Common myeloid progenitor, CD34-positive (primary cell): ENCODE measurements at regions not wholly inside any gene's neighbourhood (a gene's known extent, or its start where the extent isn't known, plus 50 kb on each side); places are given as distances from the start of the nearest gene placed in this dataset.

Experiments
- CTCF ChIA-PET: fragments of 350-600 bp; sonication (Branson Sonifier 250); formaldehyde crosslinking; loops from one replicate; lab custom pipeline; 2021; ENCODE audit warnings: antibody characterized with exemption; lab: Charles Lee
- POLR2A ChIA-PET: fragments of 350-600 bp; sonication (Branson Sonifier 250); formaldehyde crosslinking; loops from one replicate; lab custom pipeline; 2021; ENCODE audit warnings: antibody characterized with exemption; lab: Charles Lee
- DNase-seq, 3 donors: peaks; one replicate each; pipeline versions ENCODE4 v3.0.0 to v3.0.0-alpha.2; 2013
- H3K27ac ChIP-seq, 2 experiments: 1 replicate in 1 of 2; 2 replicates in 1 of 2; pipeline ENCODE4 v1.7.0; 2013; ENCODE audit warnings: inconsistent platforms in 2 of 2, low read length in 2 of 2, mild to moderate bottlenecking in 2 of 2, low read depth in 1 of 2, moderate library complexity in 1 of 2; ENCODE audit not compliant: severe bottlenecking in 2 of 2, insufficient read depth in 1 of 2, poor library complexity in 1 of 2
- H3K27me3 ChIP-seq, 5 experiments: replicated peaks in 2 of 5; 1 replicate in 3 of 5; 2 replicates in 2 of 5; pipeline versions ENCODE4 v1.6.1 to v1.7.0; 2013; ENCODE audit warnings: low read length in 4 of 5, mild to moderate bottlenecking in 2 of 5, moderate library complexity in 2 of 5, inconsistent platforms in 1 of 5; ENCODE audit not compliant: insufficient read depth in 5 of 5, control insufficient read depth in 4 of 5
- H3K36me3 ChIP-seq, 4 experiments: 1 replicate in 2 of 4; 2 replicates in 2 of 4; pipeline versions ENCODE4 v1.6.1 to v1.7.0; 2013; ENCODE audit warnings: low read length in 3 of 4, control low read depth in 1 of 4, mild to moderate bottlenecking in 1 of 4; ENCODE audit not compliant: control insufficient read depth in 4 of 4, insufficient read depth in 4 of 4
- H3K4me1 ChIP-seq, 4 experiments: 1 replicate in 3 of 4; 2 replicates in 1 of 4; pipeline versions ENCODE4 v1.6.1 to v1.7.1; 2013; ENCODE audit warnings: low read length in 3 of 4, mild to moderate bottlenecking in 3 of 4, control low read depth in 1 of 4, inconsistent platforms in 1 of 4, moderate library complexity in 1 of 4; ENCODE audit not compliant: control insufficient read depth in 4 of 4, insufficient read depth in 4 of 4; ENCODE audit errors: control extremely low read depth in 1 of 4
- H3K4me3 ChIP-seq, 7 experiments: 1 replicate in 4 of 7; 2 replicates in 3 of 7; pipeline versions ENCODE4 v1.5.1 to v1.7.0; 2013; ENCODE audit warnings: mild to moderate bottlenecking in 7 of 7, low read length in 6 of 7, moderate library complexity in 6 of 7, inconsistent platforms in 2 of 7, low read depth in 2 of 7, control low read depth in 1 of 7; ENCODE audit not compliant: insufficient read depth in 4 of 7, control insufficient read depth in 1 of 7; ENCODE audit errors: extremely low read depth in 1 of 7
- H3K9me3 ChIP-seq, 5 experiments: 1 replicate in 4 of 5; 2 replicates in 1 of 5; pipeline versions ENCODE4 v1.6.1 to v1.7.1; 2013; ENCODE audit warnings: low read length in 4 of 5, mild to moderate bottlenecking in 2 of 5, inconsistent platforms in 1 of 5, low read depth in 1 of 5, moderate library complexity in 1 of 5; ENCODE audit not compliant: control insufficient read depth in 4 of 5, insufficient read depth in 2 of 5; ENCODE audit errors: control extremely low read depth in 1 of 5
- WGBS: methylation state at CpG from one replicate; pipeline ENCODE4 v1.1.5; 2013; ENCODE audit not compliant: insufficient coverage; 5-methylcytosine and 5-hydroxymethylcytosine counted together

GRCh38 chr14:103282932-103283331 lies 51.1 kb upstream of the EIF5 start:
- POLR2A ChIA-PET: no interaction called here
- H3K4me3 ChIP-seq: no peak overlapping the region
- DNase-seq: no peak
- CTCF ChIA-PET: interaction anchor here (2.8 kb wide), 1 partner anchor 9 kb away, joined by 16 read pairs; no protein-coding TSS in a partner anchor
- no peak overlapping the region for H3K27ac ChIP-seq
- peaks cover 0 to 7% (median 4%) of the 10 kb centered on the region in 5 experiments for H3K9me3 ChIP-seq
- peaks cover 21 to 92% (median 42%) of the 10 kb centered on the region in 5 experiments for H3K27me3 ChIP-seq
- H3K4me1 ChIP-seq: peaks cover 0 to 9% (median 4%) of the 10 kb centered on the region in 4 experiments
- no peaks in the 10 kb centered on the region for H3K36me3 ChIP-seq
- 83% methylated on average over 5 of the region's 5 CpGs for WGBS

GRCh38 chr14:103283916-103284315 lies 50.1 kb upstream of the EIF5 start:
- no peak overlapping the region for H3K27ac ChIP-seq
- peaks cover 0 to 8% (median 4%) of the 10 kb centered on the region in 4 experiments for H3K4me1 ChIP-seq
- POLR2A ChIA-PET: no interaction called here
- H3K4me3 ChIP-seq: no peak overlapping the region
- CTCF ChIA-PET: no interaction called here
- H3K9me3 ChIP-seq: peaks cover 0 to 2% (median 0%) of the 10 kb centered on the region in 5 experiments
- WGBS: 89% methylated on average over 12 of the region's 12 CpGs
- peaks cover 19 to 85% (median 37%) of the 10 kb centered on the region in 5 experiments for H3K27me3 ChIP-seq
- no peaks in the 10 kb centered on the region for H3K36me3 ChIP-seq
- no peak for DNase-seq
